ENCODE measurements at regions not wholly inside any gene's neighbourhood (a gene's known extent, or its start where the extent isn't known, plus 50 kb on each side); places are given as distances from the start of the nearest gene placed in this dataset.

DNA sequence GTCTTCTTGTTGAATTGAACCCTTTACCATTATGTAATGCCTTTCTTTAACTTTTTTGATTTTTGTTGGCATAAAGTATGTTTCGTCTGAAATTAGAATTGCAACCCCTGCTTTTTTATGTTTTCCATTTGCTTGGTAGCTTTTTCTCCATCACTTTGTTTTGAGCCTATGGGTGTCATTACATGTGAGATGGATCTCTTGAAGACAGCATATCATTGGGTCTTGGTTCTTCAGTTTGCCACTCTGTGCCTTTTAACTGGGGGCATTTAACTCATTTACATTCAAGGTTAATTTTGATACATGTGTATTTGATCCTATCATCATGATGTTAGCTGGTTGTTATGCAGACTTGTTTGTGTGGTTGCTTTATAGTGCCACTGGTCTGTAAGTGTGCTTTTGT lies 489.4 kb upstream of the TNP1 start:
- TF ChIP-seq POLR2AphosphoS5 (IDR thresholded peaks at IDR 0.05; ENCODE audit: borderline replicate concordance, low read depth, low read length), result no peak
- no peak for TF ChIP-seq EZH2 (IDR thresholded peaks at IDR 0.05)

Measured in SK-N-MC (cell line).